ENCODE measurements at regions not wholly inside any gene's neighbourhood (a gene's known extent, or its start where the extent isn't known, plus 50 kb on each side); places are given as distances from the start of the nearest gene placed in this dataset.

DNA sequence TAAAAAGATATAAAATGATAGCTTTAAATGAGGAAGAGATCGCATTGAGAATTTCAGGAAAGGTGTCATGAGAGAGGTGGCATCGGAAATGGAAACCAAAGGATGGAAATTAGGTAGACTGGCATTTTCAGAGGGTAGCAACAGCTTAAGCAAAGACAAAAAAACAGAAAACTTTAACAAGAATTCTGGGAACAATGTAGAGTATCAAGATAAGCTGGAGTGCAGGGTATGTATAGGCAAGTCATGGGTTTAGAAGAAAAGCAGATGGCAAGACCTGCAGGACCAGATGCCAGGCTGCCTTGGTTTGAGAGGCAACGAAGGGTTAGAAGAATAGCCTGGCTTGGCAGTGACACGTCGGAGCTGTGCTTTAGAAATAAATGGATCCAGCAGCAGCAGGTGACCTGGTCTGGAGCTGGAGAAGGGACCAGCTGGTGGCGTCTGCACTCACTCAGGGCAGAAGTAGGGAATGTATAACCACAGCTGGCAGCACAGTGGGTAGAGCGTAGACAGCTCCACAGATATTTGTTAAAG is 149.4 kb upstream of the TIAM1 start:
- POLR2A ChIA-PET, result interaction anchor here (1.0 kb wide), 1 partner anchor 66 kb away, joined by 3 read pairs; no protein-coding TSS in a partner anchor
- no peak for DNase-seq (ENCODE audit: extremely low spot score)
- CTCF ChIA-PET, result interaction anchor here (1.6 kb wide), 1 partner anchor 34 kb away, joined by 4 read pairs; no protein-coding TSS in a partner anchor
- no peak for TF ChIP-seq BHLHE40 (IDR thresholded peaks at IDR 0.05; ENCODE audit: borderline replicate concordance)
- no peak for TF ChIP-seq ELF4 (IDR thresholded peaks at IDR 0.05)
- no peak for TF ChIP-seq SUZ12 (IDR thresholded peaks at IDR 0.05)
- TF ChIP-seq FOXA1 (IDR thresholded peaks at IDR 0.05), result no peak
- no peak for TF ChIP-seq FOXK2 (IDR thresholded peaks at IDR 0.05)
- no peak for TF ChIP-seq L3MBTL2 (conservative IDR thresholded peaks at IDR 0.05)
- no peak for TF ChIP-seq SP1 (IDR thresholded peaks at IDR 0.05)
- TF ChIP-seq TARDBP (IDR thresholded peaks at IDR 0.05), result no peak
- no peak for TF ChIP-seq ARNT (IDR thresholded peaks at IDR 0.05)
- no peak for TF ChIP-seq FOXM1 (IDR thresholded peaks at IDR 0.05; ENCODE audit: borderline replicate concordance)
- no peak for TF ChIP-seq HDGF (IDR thresholded peaks at IDR 0.05; ENCODE audit: borderline replicate concordance)
- no peak for TF ChIP-seq LEF1 (IDR thresholded peaks at IDR 0.05; ENCODE audit: borderline replicate concordance)

DNA sequence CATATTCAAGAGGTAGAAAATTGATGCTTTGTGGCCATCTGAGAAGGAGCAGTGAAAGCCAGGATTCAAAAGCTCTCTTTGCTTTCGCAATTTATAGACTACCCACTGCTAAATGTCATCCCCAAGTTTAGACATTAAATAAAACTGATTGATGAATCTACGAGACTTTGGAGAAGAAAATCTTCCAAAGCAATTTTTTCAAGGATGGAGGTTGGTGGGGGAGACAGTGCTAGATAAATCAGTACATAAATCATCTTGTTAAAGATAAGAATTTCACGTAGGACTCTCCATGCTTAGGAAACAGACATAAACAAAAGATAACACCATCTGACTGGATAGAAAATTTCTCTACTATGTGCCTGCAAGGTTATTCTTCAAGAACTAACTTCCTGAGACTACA is 147.6 kb upstream of the TIAM1 start:
- TF ChIP-seq FOXK2 (IDR thresholded peaks at IDR 0.05) (no peak), SUZ12 (IDR thresholded peaks at IDR 0.05) (no peak), PKNOX1 (IDR thresholded peaks at IDR 0.05) (peak; percentile 65), SP1 (IDR thresholded peaks at IDR 0.05) (no peak), NFRKB (IDR thresholded peaks at IDR 0.05) (no peak)
- CTCF ChIA-PET, result interaction anchor here (1.6 kb wide), 1 partner anchor 32 kb away, joined by 4 read pairs; no protein-coding TSS in a partner anchor
- no peak for DNase-seq (ENCODE audit: extremely low spot score)

GRCh38 chr21:31490443-31490842 is 146.4 kb upstream of the TIAM1 start:
- ChIA-PET CTCF (no interaction called here), POLR2A (no interaction called here)
- peak; percentile 50 for DNase-seq (ENCODE audit: extremely low spot score)
- TF ChIP-seq L3MBTL2 (conservative IDR thresholded peaks at IDR 0.05) (no peak), BHLHE40 (IDR thresholded peaks at IDR 0.05; ENCODE audit: borderline replicate concordance) (no peak), ARNT (IDR thresholded peaks at IDR 0.05) (no peak), CTBP1 (IDR thresholded peaks at IDR 0.05; ENCODE audit: borderline replicate concordance) (no peak), PKNOX1 (IDR thresholded peaks at IDR 0.05) (no peak), NFRKB (IDR thresholded peaks at IDR 0.05) (no peak), TARDBP (IDR thresholded peaks at IDR 0.05) (no peak), SUZ12 (IDR thresholded peaks at IDR 0.05) (no peak), HDGF (IDR thresholded peaks at IDR 0.05; ENCODE audit: borderline replicate concordance) (no peak), FOXA1 (IDR thresholded peaks at IDR 0.05) (no peak), FOXK2 (IDR thresholded peaks at IDR 0.05) (no peak), ELF4 (IDR thresholded peaks at IDR 0.05) (no peak), ZNF384 (IDR thresholded peaks at IDR 0.05) (no peak)

More for the DNA sequence above, 147.6 kb upstream of the TIAM1 start:
- POLR2A ChIA-PET, result no interaction called here

- TF ChIP-seq PKNOX1 (IDR thresholded peaks at IDR 0.05) (no peak), FOXA1 (IDR thresholded peaks at IDR 0.05) (no peak), BHLHE40 (IDR thresholded peaks at IDR 0.05; ENCODE audit: borderline replicate concordance) (no peak), ZNF384 (IDR thresholded peaks at IDR 0.05) (no peak), FOXM1 (IDR thresholded peaks at IDR 0.05; ENCODE audit: borderline replicate concordance) (no peak), CTBP1 (IDR thresholded peaks at IDR 0.05; ENCODE audit: borderline replicate concordance) (no peak), L3MBTL2 (conservative IDR thresholded peaks at IDR 0.05) (no peak), LEF1 (IDR thresholded peaks at IDR 0.05; ENCODE audit: borderline replicate concordance) (no peak), FOXK2 (IDR thresholded peaks at IDR 0.05) (no peak), HDGF (IDR thresholded peaks at IDR 0.05; ENCODE audit: borderline replicate concordance) (no peak), SUZ12 (IDR thresholded peaks at IDR 0.05) (no peak), TARDBP (IDR thresholded peaks at IDR 0.05) (no peak), NFRKB (IDR thresholded peaks at IDR 0.05) (no peak), ARNT (IDR thresholded peaks at IDR 0.05) (no peak), ELF4 (IDR thresholded peaks at IDR 0.05) (no peak), SP1 (IDR thresholded peaks at IDR 0.05) (no peak)
- no peak for DNase-seq (ENCODE audit: extremely low spot score)
- ChIA-PET POLR2A (no interaction called here), CTCF (no interaction called here)
Measured at GRCh38 chr21:31489726-31490125, 145.7 kb upstream of the TIAM1 start.

DNA sequence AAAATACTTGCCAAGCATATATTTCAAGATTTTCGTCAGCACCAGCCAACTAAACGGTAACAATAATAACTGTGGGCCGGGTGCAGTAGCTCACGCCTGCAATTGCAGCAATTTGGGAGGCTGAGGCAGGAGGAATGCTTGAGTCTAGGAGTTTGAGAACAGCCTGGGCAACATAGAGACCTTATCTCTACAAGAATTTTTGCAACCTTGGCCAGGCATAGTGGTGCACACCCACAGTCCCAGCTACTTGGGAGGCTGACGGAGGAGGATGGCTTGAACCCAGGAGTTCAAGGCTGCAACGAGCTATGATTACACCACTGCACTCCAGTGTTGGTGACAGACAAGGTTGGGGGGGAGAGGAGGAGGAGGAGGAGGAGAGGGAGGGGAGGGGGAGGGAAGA is 145.0 kb upstream of the TIAM1 start:
- TF ChIP-seq HDGF (IDR thresholded peaks at IDR 0.05; ENCODE audit: borderline replicate concordance) (no peak), PKNOX1 (IDR thresholded peaks at IDR 0.05) (no peak), ARNT (IDR thresholded peaks at IDR 0.05) (no peak), FOXA1 (IDR thresholded peaks at IDR 0.05) (no peak), FOXM1 (IDR thresholded peaks at IDR 0.05; ENCODE audit: borderline replicate concordance) (no peak), SP1 (IDR thresholded peaks at IDR 0.05) (no peak), TARDBP (IDR thresholded peaks at IDR 0.05) (no peak), BHLHE40 (IDR thresholded peaks at IDR 0.05; ENCODE audit: borderline replicate concordance) (no peak), SUZ12 (IDR thresholded peaks at IDR 0.05) (no peak), ZNF384 (IDR thresholded peaks at IDR 0.05) (no peak), CTBP1 (IDR thresholded peaks at IDR 0.05; ENCODE audit: borderline replicate concordance) (no peak), ELF4 (IDR thresholded peaks at IDR 0.05) (no peak), L3MBTL2 (conservative IDR thresholded peaks at IDR 0.05) (no peak), LEF1 (IDR thresholded peaks at IDR 0.05; ENCODE audit: borderline replicate concordance) (no peak), FOXK2 (IDR thresholded peaks at IDR 0.05) (no peak), NFRKB (IDR thresholded peaks at IDR 0.05) (no peak)
- CTCF ChIA-PET, result no interaction called here
- no peak for DNase-seq (ENCODE audit: extremely low spot score)
- POLR2A ChIA-PET, result no interaction called here

Measured in HEK293T (cell line).